SK-N-SH (cell line): ENCODE measurements at regions not wholly inside any gene's neighbourhood (a gene's known extent, or its start where the extent isn't known, plus 50 kb on each side); places are given as distances from the start of the nearest gene placed in this dataset.

ENCODE experiments used
- CTCF ChIP-seq: fragments of 200-600 bp; sonication (generic); IDR thresholded peaks from 2 replicates; pipeline ENCODE4 v1.6.1; 2017; ENCODE audit warnings: antibody characterized with exemption, mild to moderate bottlenecking, moderate library complexity
- RCOR1 ChIP-seq: fragments of 150-350 bp; IDR thresholded peaks from 2 replicates; pipeline ENCODE4 v1.6.1; 2017; ENCODE audit warnings: antibody characterized with exemption, low read length
- REST ChIP-seq: IDR thresholded peaks from 2 replicates; pipeline ENCODE4 v1.6.1; 2012; ENCODE audit warnings: mild to moderate bottlenecking, low read depth, low read length, moderate library complexity

- TF ChIP-seq REST (no peak), CTCF (no peak), RCOR1 (no peak)
Measured at GRCh38 chr16:66143415-66143814, 223.1 kb upstream of the CDH5 start.
